ENCODE measurements at regions not wholly inside any gene's neighbourhood (a gene's known extent, or its start where the extent isn't known, plus 50 kb on each side); places are given as distances from the start of the nearest gene placed in this dataset.

GRCh38 chr3:76021376-76021775, 236.0 kb upstream of the ZNF717 start:
- Histone ChIP-seq H4K8ac (ENCODE audit: low read length) (no peak overlapping the region), H2AK5ac (ENCODE audit: low read length, severe bottlenecking) (no peak overlapping the region), H3K23ac (ENCODE audit: low read length in 2 of 2) (no peak overlapping the region), H3K79me1 (replicated peaks; ENCODE audit: low read length, poor library complexity, severe bottlenecking) (no peaks in the 10 kb centered on the region), H2BK5ac (ENCODE audit: low read depth, low read length, poor library complexity, severe bottlenecking) (no peak overlapping the region), H3K27ac (ENCODE audit: low read length, poor library complexity, severe bottlenecking) (no peak overlapping the region), H4K91ac (ENCODE audit: low read length) (no peak overlapping the region), H3K36me3 (ENCODE audit: control insufficient read depth in 1 of 2, insufficient read depth in 2 of 2, low read depth in 1 of 2, low read length in 2 of 2) (no peaks in the 10 kb centered on the region), H3K18ac (ENCODE audit: low read depth in 1 of 2, low read length in 2 of 2) (no peak overlapping the region), H3K9me3 (ENCODE audit: control insufficient read depth, low read length) (no peaks in the 10 kb centered on the region), H2AFZ (ENCODE audit: low read depth, low read length) (no peak overlapping the region), H3K14ac (ENCODE audit: low read length in 2 of 2) (no peak overlapping the region), H2BK120ac (ENCODE audit: low read depth, low read length) (no peak overlapping the region), H3K4me2 (ENCODE audit: low read length, poor library complexity, severe bottlenecking) (no peak overlapping the region), H3K9ac (ENCODE audit: low read length) (no peak overlapping the region), H3K4me3 (ENCODE audit: insufficient read depth in 1 of 2, low read depth in 1 of 2, low read length in 2 of 2) (no peak overlapping the region), H3K4me1 (ENCODE audit: control insufficient read depth, insufficient read depth, low read depth, low read length) (no peaks in the 10 kb centered on the region), H3K4ac (ENCODE audit: low read depth in 1 of 2, low read length in 2 of 2) (no peak overlapping the region), H2BK12ac (ENCODE audit: low read length in 2 of 2) (no peak overlapping the region), H2BK15ac (ENCODE audit: low read depth, poor library complexity, severe bottlenecking) (no peak overlapping the region), H3K27me3 (ENCODE audit: control insufficient read depth in 1 of 2, insufficient read depth in 1 of 2, low read length in 2 of 2) (no peaks in the 10 kb centered on the region)
- DNase-seq, result peak; percentile 20
- WGBS, result 67% methylated on average over 4 of the region's 4 CpGs

- DNase-seq, result peak; percentile 51
Measured at GRCh38 chr3:76024640-76025039, 239.3 kb upstream of the ZNF717 start.

GRCh38 chr3:76025561-76025960, 240.2 kb upstream of the ZNF717 start:
- H3K27me3 ChIP-seq (ENCODE audit: control insufficient read depth in 1 of 2, insufficient read depth in 1 of 2, low read length in 2 of 2), result no peaks in the 10 kb centered on the region

More at GRCh38 chr3:76024640-76025039, 239.3 kb upstream of the ZNF717 start:
- no peak overlapping the region for H4K91ac ChIP-seq (ENCODE audit: low read length)
- no peak overlapping the region for H2AFZ ChIP-seq (ENCODE audit: low read depth, low read length)
- H3K27ac ChIP-seq (ENCODE audit: low read length, poor library complexity, severe bottlenecking), result no peak overlapping the region
- H3K36me3 ChIP-seq (ENCODE audit: control insufficient read depth in 1 of 2, insufficient read depth in 2 of 2, low read depth in 1 of 2, low read length in 2 of 2), result no peaks in the 10 kb centered on the region
- no peak overlapping the region for H3K4me3 ChIP-seq (ENCODE audit: insufficient read depth in 1 of 2, low read depth in 1 of 2, low read length in 2 of 2)
- H3K18ac ChIP-seq (ENCODE audit: low read depth in 1 of 2, low read length in 2 of 2), result no peak overlapping the region
- H3K4me1 ChIP-seq (ENCODE audit: control insufficient read depth, insufficient read depth, low read depth, low read length), result no peaks in the 10 kb centered on the region
- H3K79me1 ChIP-seq (replicated peaks; ENCODE audit: low read length, poor library complexity, severe bottlenecking), result no peaks in the 10 kb centered on the region
- 17% methylated on average over 1 of the region's 2 CpGs for WGBS
- H2BK12ac ChIP-seq (ENCODE audit: low read length in 2 of 2), result no peak overlapping the region
- no peak overlapping the region for H2AK5ac ChIP-seq (ENCODE audit: low read length, severe bottlenecking)
- H3K9me3 ChIP-seq (ENCODE audit: control insufficient read depth, low read length), result no peaks in the 10 kb centered on the region
- H3K4me2 ChIP-seq (ENCODE audit: low read length, poor library complexity, severe bottlenecking), result no peak overlapping the region
- H4K8ac ChIP-seq (ENCODE audit: low read length), result no peak overlapping the region
- no peak overlapping the region for H2BK5ac ChIP-seq (ENCODE audit: low read depth, low read length, poor library complexity, severe bottlenecking)
- no peak overlapping the region for H2BK15ac ChIP-seq (ENCODE audit: low read depth, poor library complexity, severe bottlenecking)
- no peak overlapping the region for H3K4ac ChIP-seq (ENCODE audit: low read depth in 1 of 2, low read length in 2 of 2)
- H3K9ac ChIP-seq (ENCODE audit: low read length), result no peak overlapping the region
- H2BK120ac ChIP-seq (ENCODE audit: low read depth, low read length), result no peak overlapping the region
- H3K27me3 ChIP-seq (ENCODE audit: control insufficient read depth in 1 of 2, insufficient read depth in 1 of 2, low read length in 2 of 2), result no peaks in the 10 kb centered on the region
- no peak overlapping the region for H3K14ac ChIP-seq (ENCODE audit: low read length in 2 of 2)
- H3K23ac ChIP-seq (ENCODE audit: low read length in 2 of 2), result no peak overlapping the region

GRCh38 chr3:76026379-76026778, 241.0 kb upstream of the ZNF717 start:
- Histone ChIP-seq H3K18ac (ENCODE audit: low read depth in 1 of 2, low read length in 2 of 2) (no peak overlapping the region), H2BK120ac (ENCODE audit: low read depth, low read length) (no peak overlapping the region), H3K4me1 (ENCODE audit: control insufficient read depth, insufficient read depth, low read depth, low read length) (no peaks in the 10 kb centered on the region), H3K4me2 (ENCODE audit: low read length, poor library complexity, severe bottlenecking) (no peak overlapping the region), H2AFZ (ENCODE audit: low read depth, low read length) (no peak overlapping the region), H2BK15ac (ENCODE audit: low read depth, poor library complexity, severe bottlenecking) (no peak overlapping the region), H2AK5ac (ENCODE audit: low read length, severe bottlenecking) (no peak overlapping the region), H4K91ac (ENCODE audit: low read length) (no peak overlapping the region), H3K14ac (ENCODE audit: low read length in 2 of 2) (no peak overlapping the region), H3K9me3 (ENCODE audit: control insufficient read depth, low read length) (no peaks in the 10 kb centered on the region), H4K8ac (ENCODE audit: low read length) (no peak overlapping the region), H3K27me3 (ENCODE audit: control insufficient read depth in 1 of 2, insufficient read depth in 1 of 2, low read length in 2 of 2) (no peaks in the 10 kb centered on the region), H3K4ac (ENCODE audit: low read depth in 1 of 2, low read length in 2 of 2) (no peak overlapping the region), H3K27ac (ENCODE audit: low read length, poor library complexity, severe bottlenecking) (no peak overlapping the region), H3K23ac (ENCODE audit: low read length in 2 of 2) (no peak overlapping the region), H2BK5ac (ENCODE audit: low read depth, low read length, poor library complexity, severe bottlenecking) (no peak overlapping the region), H2BK12ac (ENCODE audit: low read length in 2 of 2) (no peak overlapping the region), H3K79me1 (replicated peaks; ENCODE audit: low read length, poor library complexity, severe bottlenecking) (no peaks in the 10 kb centered on the region), H3K36me3 (ENCODE audit: control insufficient read depth in 1 of 2, insufficient read depth in 2 of 2, low read depth in 1 of 2, low read length in 2 of 2) (no peaks in the 10 kb centered on the region), H3K9ac (ENCODE audit: low read length) (no peak overlapping the region), H3K4me3 (ENCODE audit: insufficient read depth in 1 of 2, low read depth in 1 of 2, low read length in 2 of 2) (no peak overlapping the region)
- DNase-seq, result no peak

More at GRCh38 chr3:76025561-76025960, 240.2 kb upstream of the ZNF717 start:
- H3K79me1 ChIP-seq (replicated peaks; ENCODE audit: low read length, poor library complexity, severe bottlenecking), result no peaks in the 10 kb centered on the region
- H4K91ac ChIP-seq (ENCODE audit: low read length), result no peak overlapping the region
- H3K4me2 ChIP-seq (ENCODE audit: low read length, poor library complexity, severe bottlenecking), result no peak overlapping the region
- H2BK12ac ChIP-seq (ENCODE audit: low read length in 2 of 2), result no peak overlapping the region
- no peak overlapping the region for H3K23ac ChIP-seq (ENCODE audit: low read length in 2 of 2)
- peak; percentile 17 for DNase-seq
- no peak overlapping the region for H3K4ac ChIP-seq (ENCODE audit: low read depth in 1 of 2, low read length in 2 of 2)
- no peaks in the 10 kb centered on the region for H3K9me3 ChIP-seq (ENCODE audit: control insufficient read depth, low read length)
- H3K14ac ChIP-seq (ENCODE audit: low read length in 2 of 2), result no peak overlapping the region
- no peaks in the 10 kb centered on the region for H3K4me1 ChIP-seq (ENCODE audit: control insufficient read depth, insufficient read depth, low read depth, low read length)
- no peak overlapping the region for H2BK15ac ChIP-seq (ENCODE audit: low read depth, poor library complexity, severe bottlenecking)
- no peak overlapping the region for H3K9ac ChIP-seq (ENCODE audit: low read length)
- H3K18ac ChIP-seq (ENCODE audit: low read depth in 1 of 2, low read length in 2 of 2), result no peak overlapping the region
- H2BK120ac ChIP-seq (ENCODE audit: low read depth, low read length), result no peak overlapping the region
- no peak overlapping the region for H2BK5ac ChIP-seq (ENCODE audit: low read depth, low read length, poor library complexity, severe bottlenecking)
- no peak overlapping the region for H4K8ac ChIP-seq (ENCODE audit: low read length)
- no peak overlapping the region for H3K4me3 ChIP-seq (ENCODE audit: insufficient read depth in 1 of 2, low read depth in 1 of 2, low read length in 2 of 2)
- no peak overlapping the region for H3K27ac ChIP-seq (ENCODE audit: low read length, poor library complexity, severe bottlenecking)
- no peak overlapping the region for H2AK5ac ChIP-seq (ENCODE audit: low read length, severe bottlenecking)
- 89% methylated on average over 1 of the region's 1 CpG for WGBS
- no peaks in the 10 kb centered on the region for H3K36me3 ChIP-seq (ENCODE audit: control insufficient read depth in 1 of 2, insufficient read depth in 2 of 2, low read depth in 1 of 2, low read length in 2 of 2)
- H2AFZ ChIP-seq (ENCODE audit: low read depth, low read length), result no peak overlapping the region

Measured in mesenchymal stem cell (in vitro differentiated cells and primary cell).